ENCODE measurements at regions not wholly inside any gene's neighbourhood (a gene's known extent, or its start where the extent isn't known, plus 50 kb on each side); places are given as distances from the start of the nearest gene placed in this dataset.

- TF ChIP-seq, protein P1, sequence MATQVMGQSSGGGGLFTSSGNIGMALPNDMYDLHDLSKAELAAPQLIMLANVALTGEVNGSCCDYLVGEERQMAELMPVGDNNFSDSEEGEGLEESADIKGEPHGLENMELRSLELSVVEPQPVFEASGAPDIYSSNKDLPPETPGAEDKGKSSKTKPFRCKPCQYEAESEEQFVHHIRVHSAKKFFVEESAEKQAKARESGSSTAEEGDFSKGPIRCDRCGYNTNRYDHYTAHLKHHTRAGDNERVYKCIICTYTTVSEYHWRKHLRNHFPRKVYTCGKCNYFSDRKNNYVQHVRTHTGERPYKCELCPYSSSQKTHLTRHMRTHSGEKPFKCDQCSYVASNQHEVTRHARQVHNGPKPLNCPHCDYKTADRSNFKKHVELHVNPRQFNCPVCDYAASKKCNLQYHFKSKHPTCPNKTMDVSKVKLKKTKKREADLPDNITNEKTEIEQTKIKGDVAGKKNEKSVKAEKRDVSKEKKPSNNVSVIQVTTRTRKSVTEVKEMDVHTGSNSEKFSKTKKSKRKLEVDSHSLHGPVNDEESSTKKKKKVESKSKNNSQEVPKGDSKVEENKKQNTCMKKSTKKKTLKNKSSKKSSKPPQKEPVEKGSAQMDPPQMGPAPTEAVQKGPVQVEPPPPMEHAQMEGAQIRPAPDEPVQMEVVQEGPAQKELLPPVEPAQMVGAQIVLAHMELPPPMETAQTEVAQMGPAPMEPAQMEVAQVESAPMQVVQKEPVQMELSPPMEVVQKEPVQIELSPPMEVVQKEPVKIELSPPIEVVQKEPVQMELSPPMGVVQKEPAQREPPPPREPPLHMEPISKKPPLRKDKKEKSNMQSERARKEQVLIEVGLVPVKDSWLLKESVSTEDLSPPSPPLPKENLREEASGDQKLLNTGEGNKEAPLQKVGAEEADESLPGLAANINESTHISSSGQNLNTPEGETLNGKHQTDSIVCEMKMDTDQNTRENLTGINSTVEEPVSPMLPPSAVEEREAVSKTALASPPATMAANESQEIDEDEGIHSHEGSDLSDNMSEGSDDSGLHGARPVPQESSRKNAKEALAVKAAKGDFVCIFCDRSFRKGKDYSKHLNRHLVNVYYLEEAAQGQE (IDR thresholded peaks at IDR 0.05) = no peak
- TF ChIP-seq YY1 (IDR thresholded peaks at IDR 0.05) (no peak), CTCF (IDR thresholded peaks at IDR 0.05; ENCODE audit: low read depth, low read length, missing input control) (no peak), JUND (IDR thresholded peaks at IDR 0.05) (no peak), RAD21 (IDR thresholded peaks at IDR 0.05) (no peak), GABPA (IDR thresholded peaks at IDR 0.05 in 1 of 2, conservative IDR thresholded peaks at IDR 0.05 in 1 of 2) (no peak), FOXA2 (IDR thresholded peaks at IDR 0.05) (no peak), FOXA1 (IDR thresholded peaks at IDR 0.05) (no peak)
Observed at GRCh38 chr2:225100269-225100668, 58.0 kb upstream of the DOCK10 start.

Data from liver (tissue), 3 donors.